Spleen (tissue), 11 donors: ENCODE measurements at regions not wholly inside any gene's neighbourhood (a gene's known extent, or its start where the extent isn't known, plus 50 kb on each side); places are given as distances from the start of the nearest gene placed in this dataset.
"Not testable (repeated sequence)": the region's sequence is repeated elsewhere in the genome, so short reads cannot be mapped to it uniquely, and the experiment has no call there.

Experiments used
- DNase-seq: peaks from one replicate; pipeline ENCODE4 v3.0.0-alpha.2; 2020
- H3K27ac ChIP-seq, 8 donors: fragments of 200-600 bp; sonication (generic) in 7 of 8; 1 replicate in 4 of 8; 2 replicates in 4 of 8; pipeline versions ENCODE4 v1.5.0 to v1.8.0; 2016 to 2021; ENCODE audit warnings: inconsistent platforms in 4 of 8, mild to moderate bottlenecking in 4 of 8, moderate library complexity in 1 of 8
- H3K27me3 ChIP-seq, 7 donors: fragments of 200-600 bp; sonication (generic) in 6 of 7; replicated peaks in 1 of 7; 1 replicate in 4 of 7; 2 replicates in 3 of 7; pipeline versions ENCODE4 v1.5.0 to v1.8.0; 2016 to 2021; ENCODE audit warnings: inconsistent platforms in 3 of 7, mild to moderate bottlenecking in 1 of 7
- H3K36me3 ChIP-seq, 6 donors: fragments of 200-600 bp; sonication (generic) in 5 of 6; 1 replicate in 4 of 6; 2 replicates in 2 of 6; pipeline versions ENCODE4 v1.5.0 to v1.8.0; 2016 to 2021; ENCODE audit warnings: inconsistent platforms in 2 of 6
- H3K4me1 ChIP-seq, 6 donors: fragments of 200-600 bp; sonication (generic) in 5 of 6; 1 replicate in 3 of 6; 2 replicates in 3 of 6; pipeline versions ENCODE4 v1.5.0 to v1.8.0; 2016 to 2021; ENCODE audit warnings: inconsistent platforms in 3 of 6
- H3K4me3 ChIP-seq, 8 donors: fragments of 200-600 bp; sonication (generic) in 7 of 8; 1 replicate in 4 of 8; 2 replicates in 4 of 8; pipeline versions ENCODE4 v1.5.0 to v1.8.0; 2016 to 2021; ENCODE audit warnings: inconsistent platforms in 4 of 8, mild to moderate bottlenecking in 4 of 8, moderate library complexity in 2 of 8
- H3K9me3 ChIP-seq, 8 donors: fragments of 200-600 bp; sonication (generic) in 7 of 8; 1 replicate in 4 of 8; 2 replicates in 4 of 8; pipeline versions ENCODE4 v1.5.0 to v1.8.0; 2016 to 2021; ENCODE audit warnings: inconsistent platforms in 4 of 8
- POLR2A ChIP-seq, 3 donors: fragments of 450-650 bp; IDR thresholded peaks; one replicate each; pipeline ENCODE4 v1.5.1; 2017; ENCODE audit warnings: antibody characterized with exemption in 3 of 3, mild to moderate bottlenecking in 1 of 3
- POLR2AphosphoS5 ChIP-seq, 3 donors: sonication (generic); formaldehyde crosslinking; IDR thresholded peaks; one replicate each; pipeline ENCODE4 v1.5.1; 2017; ENCODE audit warnings: antibody characterized with exemption in 3 of 3
- WGBS, 5 donors: extraction: QIAGEN DNeasy Blood & Tissue Kit in 3 of 5; methylation state at CpG; one replicate each; pipeline versions ENCODE4 v1.1.5 to v1.1.7; 2013 to 2018; 5-methylcytosine and 5-hydroxymethylcytosine counted together
- intact Hi-C: fragments of 100-400 bp; cut with DNase I; formaldehyde crosslinking; loops from one replicate; pipeline ENCODE4 v1.15.0; 2023; ENCODE audit warnings: low total_unique reads
- TF ChIP-seq, protein P1 (sequence below), 11 experiments: fragments of 200-600 bp in 7 of 11; fragments of 450-650 bp in 4 of 11; sonication (generic) in 4 of 11; IDR thresholded peaks in 8 of 11; conservative IDR thresholded peaks in 3 of 11; 1 replicate in 7 of 11; 2 replicates in 4 of 11; pipeline versions ENCODE4 v1.4.0 to v1.8.0; 2016 to 2021; ENCODE audit warnings: antibody characterized with exemption in 11 of 11, inconsistent platforms in 4 of 11, mild to moderate bottlenecking in 1 of 11
- donor health status: healthy with polysubstance abuse.
- donor health status: DM: no; HTN: no; CAD: no; lungs with moderate emphysema.
- donor health status: DM: no; HTN: no; CAD: no.
- donor health status: Bipolar disorder and iron deficiency.
- donor health status: healthy.
- donor health status: DM: no; HTN: no; CAD: no.
- donor health status: DM: yes; HTN: yes; CAD: no.

DNA sequence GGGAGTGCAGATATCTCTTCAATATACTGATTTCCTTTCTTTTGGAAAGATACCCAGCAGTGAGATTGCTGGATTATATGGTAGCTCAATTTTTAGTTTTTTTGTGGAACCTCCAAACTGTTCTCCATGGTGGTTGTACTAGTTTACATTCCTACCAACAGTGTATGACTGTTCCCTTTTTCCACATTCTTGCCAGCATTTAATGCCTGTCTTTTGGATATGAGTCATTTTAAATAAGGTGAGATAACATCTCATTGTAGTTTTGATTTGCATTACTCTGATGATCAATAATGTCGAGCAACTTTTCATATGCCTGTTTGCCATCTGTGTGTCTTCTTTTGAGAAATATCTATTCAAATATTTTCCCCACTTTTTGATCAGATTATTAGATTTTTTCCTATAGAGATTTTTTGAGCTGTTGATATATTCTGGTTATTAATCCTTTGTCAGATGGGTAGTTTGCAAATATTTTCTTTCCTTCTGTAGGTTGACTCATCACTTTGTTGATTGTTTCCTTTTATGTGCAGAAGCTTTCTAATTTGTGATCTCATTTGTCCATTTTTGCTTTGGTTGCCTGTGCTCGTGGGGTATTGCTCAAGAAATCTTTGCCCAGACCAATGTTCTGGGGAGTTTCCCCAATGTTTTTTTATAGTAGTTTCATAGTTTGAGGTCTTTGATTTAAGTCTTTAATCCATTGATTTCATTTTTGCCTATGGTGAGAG lies 552.7 kb downstream of the ZNF674 start:
- Histone ChIP-seq H3K4me3 (no peak overlapping the region), H3K9me3 (peaks cover 0 to 26% (median 6%) of the 10 kb centered on the region in 8 donors), H3K27ac (no peak overlapping the region), H3K4me1 (no peaks in the 10 kb centered on the region), H3K27me3 (no peaks in the 10 kb centered on the region), H3K36me3 (no peaks in the 10 kb centered on the region)
- intact Hi-C loops = no loop called here
- no peak for DNase-seq
- WGBS, 5 donors = 71 to 85% (median 72%) methylated on average over 2 of the region's 2 CpGs
- TF ChIP-seq, protein P1, sequence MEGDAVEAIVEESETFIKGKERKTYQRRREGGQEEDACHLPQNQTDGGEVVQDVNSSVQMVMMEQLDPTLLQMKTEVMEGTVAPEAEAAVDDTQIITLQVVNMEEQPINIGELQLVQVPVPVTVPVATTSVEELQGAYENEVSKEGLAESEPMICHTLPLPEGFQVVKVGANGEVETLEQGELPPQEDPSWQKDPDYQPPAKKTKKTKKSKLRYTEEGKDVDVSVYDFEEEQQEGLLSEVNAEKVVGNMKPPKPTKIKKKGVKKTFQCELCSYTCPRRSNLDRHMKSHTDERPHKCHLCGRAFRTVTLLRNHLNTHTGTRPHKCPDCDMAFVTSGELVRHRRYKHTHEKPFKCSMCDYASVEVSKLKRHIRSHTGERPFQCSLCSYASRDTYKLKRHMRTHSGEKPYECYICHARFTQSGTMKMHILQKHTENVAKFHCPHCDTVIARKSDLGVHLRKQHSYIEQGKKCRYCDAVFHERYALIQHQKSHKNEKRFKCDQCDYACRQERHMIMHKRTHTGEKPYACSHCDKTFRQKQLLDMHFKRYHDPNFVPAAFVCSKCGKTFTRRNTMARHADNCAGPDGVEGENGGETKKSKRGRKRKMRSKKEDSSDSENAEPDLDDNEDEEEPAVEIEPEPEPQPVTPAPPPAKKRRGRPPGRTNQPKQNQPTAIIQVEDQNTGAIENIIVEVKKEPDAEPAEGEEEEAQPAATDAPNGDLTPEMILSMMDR (IDR thresholded peaks at IDR 0.05 in 8 of 11, conservative IDR thresholded peaks at IDR 0.05 in 3 of 11) = no peak
- TF ChIP-seq POLR2A (IDR thresholded peaks at IDR 0.05) (no peak), POLR2AphosphoS5 (IDR thresholded peaks at IDR 0.05) (no peak)

DNA sequence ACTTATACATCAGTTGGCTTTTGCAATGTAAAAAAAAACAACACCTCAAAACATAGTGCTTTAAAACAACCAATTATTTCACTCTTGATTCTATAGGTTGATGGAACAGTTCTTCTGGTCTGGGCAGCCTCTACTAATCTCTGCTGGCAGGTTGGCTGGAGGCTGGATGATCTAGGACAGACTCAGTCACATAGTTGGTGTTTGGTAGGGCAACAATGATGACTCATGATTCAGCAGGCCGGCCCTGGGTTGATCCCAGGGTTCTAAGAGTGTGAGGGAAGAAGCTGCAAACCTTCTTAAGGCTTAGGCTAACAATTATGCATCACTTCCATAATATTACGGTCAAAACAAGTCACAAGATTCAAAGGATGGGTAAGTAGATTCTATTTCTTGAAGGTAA lies 558.2 kb downstream of the ZNF674 start:
- Histone ChIP-seq H3K4me1 (no peaks in the 10 kb centered on the region), H3K4me3 (no peak overlapping the region), H3K9me3 (peaks cover 0 to 15% (median 0%) of the 10 kb centered on the region in 8 donors), H3K36me3 (no peaks in the 10 kb centered on the region), H3K27me3 (no peaks in the 10 kb centered on the region), H3K27ac (no peak overlapping the region)
- intact Hi-C loops = no loop called here
- 61 to 94% (median 74%) methylated on average over 2 of the region's 2 CpGs for WGBS, 5 donors
- no peak for DNase-seq
- TF ChIP-seq, protein P1 (IDR thresholded peaks at IDR 0.05 in 8 of 11, conservative IDR thresholded peaks at IDR 0.05 in 3 of 11) = no peak
- TF ChIP-seq POLR2AphosphoS5 (IDR thresholded peaks at IDR 0.05) (no peak), POLR2A (IDR thresholded peaks at IDR 0.05) (no peak)

DNA sequence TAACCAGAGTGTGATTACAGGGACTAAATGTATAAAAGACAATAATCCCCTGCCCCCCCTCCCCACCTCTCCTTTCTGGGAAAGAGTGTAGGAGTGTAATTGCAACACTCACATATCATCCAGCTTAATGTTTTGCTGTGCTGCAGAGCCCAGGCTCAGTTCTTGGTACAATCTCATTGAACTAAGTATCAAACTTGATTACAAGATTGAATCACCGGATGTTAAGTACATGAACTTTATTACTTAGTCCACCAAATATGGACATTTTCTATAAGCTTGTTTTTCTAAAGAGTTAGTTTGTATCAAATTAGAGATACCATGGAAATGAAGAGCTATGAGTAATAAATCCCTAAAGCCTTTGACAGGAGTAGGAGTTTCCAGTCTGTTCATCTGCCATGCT lies 559.1 kb downstream of the ZNF674 start:
- no peak for DNase-seq
- H3K4me1 ChIP-seq = no peaks in the 10 kb centered on the region
- 82 to 94% (median 85%) methylated on average over 1 of the region's 1 CpG for WGBS, 5 donors
- H3K4me3 ChIP-seq = no peak overlapping the region
- H3K36me3 ChIP-seq = no peaks in the 10 kb centered on the region
- H3K27ac ChIP-seq = no peak overlapping the region
- H3K9me3 ChIP-seq = peaks cover 0 to 17% (median 0%) of the 10 kb centered on the region in 8 donors
- H3K27me3 ChIP-seq = no peaks in the 10 kb centered on the region
- intact Hi-C loops = no loop called here
- no peak for TF ChIP-seq POLR2AphosphoS5 (IDR thresholded peaks at IDR 0.05)
- TF ChIP-seq, protein P1 (IDR thresholded peaks at IDR 0.05 in 8 of 11, conservative IDR thresholded peaks at IDR 0.05 in 3 of 11) = no peak
- no peak for TF ChIP-seq POLR2A (IDR thresholded peaks at IDR 0.05)

DNA sequence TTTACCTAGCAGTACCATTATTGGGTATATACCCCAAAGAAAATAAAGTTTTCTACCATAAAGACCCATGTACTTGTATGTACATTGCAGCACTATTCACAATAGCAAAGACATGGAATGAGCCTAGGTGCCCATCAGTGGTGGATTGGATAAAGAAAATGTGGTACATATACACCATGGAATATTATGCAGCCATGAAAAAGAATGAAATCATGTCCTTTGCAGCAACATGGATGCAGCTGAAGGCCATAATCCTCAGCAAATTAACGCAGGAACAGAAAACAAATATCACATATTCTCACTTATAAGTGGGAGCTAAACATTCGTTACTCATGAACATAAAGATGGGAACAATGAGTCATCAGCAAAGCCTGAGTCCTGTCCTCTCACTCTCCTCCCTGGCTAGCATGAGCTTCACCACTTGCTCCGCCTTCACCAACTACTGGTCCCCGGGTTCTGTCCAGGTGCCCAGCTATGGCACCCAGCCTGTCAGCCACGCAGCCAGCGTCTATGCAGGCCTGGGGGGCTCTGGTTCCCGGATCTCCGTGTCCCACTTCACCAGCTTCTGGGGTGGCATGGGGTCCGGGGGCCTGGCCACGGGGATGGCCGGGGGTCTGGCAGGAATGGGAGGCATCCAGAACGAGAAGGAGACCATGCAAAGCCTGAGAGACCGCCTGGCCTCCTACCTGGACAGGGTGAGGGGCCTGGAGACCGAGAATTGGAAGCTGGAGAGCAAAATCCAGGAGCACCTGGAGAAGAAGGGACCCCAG lies 562.1 kb downstream of the ZNF674 start:
- H3K27me3 ChIP-seq, H3K27ac ChIP-seq, H3K4me1 ChIP-seq, DNase-seq, H3K4me3 ChIP-seq, H3K36me3 ChIP-seq, intact Hi-C loops: not testable (repeated sequence)
- H3K9me3 ChIP-seq = peaks cover 0 to 17% (median 0%) of the 10 kb centered on the region in 8 donors
- WGBS, 5 donors = 82 to 96% (median 89%) methylated on average over 10 to 14 of the region's 14 CpGs
